Stimulated activated CD4-positive, alpha-beta T cell treated with anti-CD3 and anti-CD28 coated beads, TNF-alpha, amount 100 ng/mL, for 4 hours (primary cell): ENCODE measurements at regions not wholly inside any gene's neighbourhood (a gene's known extent, or its start where the extent isn't known, plus 50 kb on each side); places are given as distances from the start of the nearest gene placed in this dataset.

Experiments used
- DNase-seq, 3 experiments: peaks; one replicate each; pipeline ENCODE4 v3.0.0-alpha.2; 2020; ENCODE audit warnings: low read depth in 3 of 3

- no peak for DNase-seq
These were observed 208.7 kb upstream of the GLI3 start for GRCh38 chr7:42445691-42446090.

- DNase-seq: no peak
These were observed 203.9 kb upstream of the GLI3 start for GRCh38 chr7:42440951-42441350.

GRCh38 chr7:42432644-42433043, 195.6 kb upstream of the GLI3 start:
- DNase-seq: no peak

- DNase-seq: no peak
These were observed 194.9 kb upstream of the GLI3 start for GRCh38 chr7:42431873-42432272.

GRCh38 chr7:42429339-42429738, 192.3 kb upstream of the GLI3 start:
- no peak for DNase-seq

- no peak for DNase-seq
These were observed 189.2 kb upstream of the GLI3 start for GRCh38 chr7:42426163-42426562.

- no peak for DNase-seq
These were observed 178.0 kb upstream of the GLI3 start for GRCh38 chr7:42414941-42415505.

GRCh38 chr7:42414028-42414427, 177.0 kb upstream of the GLI3 start:
- DNase-seq: no peak

GRCh38 chr7:42409296-42409695, 172.3 kb upstream of the GLI3 start:
- DNase-seq: no peak

GRCh38 chr7:42407833-42408232, 170.8 kb upstream of the GLI3 start:
- DNase-seq: no peak

GRCh38 chr7:42407021-42407710, 170.2 kb upstream of the GLI3 start:
- no peak for DNase-seq

GRCh38 chr7:42406358-42406757, 169.3 kb upstream of the GLI3 start:
- DNase-seq: no peak

GRCh38 chr7:42405782-42406181, 168.8 kb upstream of the GLI3 start:
- DNase-seq: no peak

- DNase-seq: no peak
These were observed 166.8 kb upstream of the GLI3 start for GRCh38 chr7:42403831-42404230.

GRCh38 chr7:42400961-42401360, 164.0 kb upstream of the GLI3 start:
- DNase-seq: no peak

GRCh38 chr7:42400211-42400772, 163.3 kb upstream of the GLI3 start:
- no peak for DNase-seq

GRCh38 chr7:42395607-42396006, 158.6 kb upstream of the GLI3 start:
- no peak for DNase-seq

GRCh38 chr7:42392826-42393225, 155.8 kb upstream of the GLI3 start:
- DNase-seq: no peak

- DNase-seq: no peak
These were observed 152.7 kb upstream of the GLI3 start for GRCh38 chr7:42389697-42390096.

GRCh38 chr7:42385912-42386311, 148.9 kb upstream of the GLI3 start:
- no peak for DNase-seq

GRCh38 chr7:42381161-42381560, 144.2 kb upstream of the GLI3 start:
- DNase-seq: no peak

GRCh38 chr7:42380401-42380800, 143.4 kb upstream of the GLI3 start:
- no peak for DNase-seq

GRCh38 chr7:42378149-42378548, 141.1 kb upstream of the GLI3 start:
- no peak for DNase-seq

- no peak for DNase-seq
These were observed 136.3 kb upstream of the GLI3 start for GRCh38 chr7:42373285-42373684.
